Trophoblast cell (in vitro differentiated cells and primary cell): ENCODE measurements at regions not wholly inside any gene's neighbourhood (a gene's known extent, or its start where the extent isn't known, plus 50 kb on each side); places are given as distances from the start of the nearest gene placed in this dataset.

Experiments used
- DNase-seq, 2 donors: peaks; one replicate each; pipeline ENCODE4 v3.0.0-alpha.2; 2016
- H2AFZ ChIP-seq: 2 replicates; pipeline ENCODE4 v1.6.1; 2013; ENCODE audit warnings: low read length, moderate library complexity, mild to moderate bottlenecking; ENCODE audit not compliant: insufficient read depth, poor library complexity
- H2AK5ac ChIP-seq: 2 replicates; pipeline ENCODE4 v1.6.1; 2013; ENCODE audit warnings: mild to moderate bottlenecking, low read length
- H2BK120ac ChIP-seq: 2 replicates; pipeline ENCODE4 v1.6.1; 2013; ENCODE audit warnings: low read length, mild to moderate bottlenecking, moderate library complexity; ENCODE audit not compliant: insufficient read depth, poor library complexity
- H2BK12ac ChIP-seq: 2 replicates; pipeline ENCODE4 v1.6.1; 2013; ENCODE audit warnings: mild to moderate bottlenecking, low read length, moderate library complexity
- H2BK5ac ChIP-seq: 2 replicates; pipeline ENCODE4 v1.6.1; 2013; ENCODE audit warnings: low read length, low read depth, moderate library complexity, mild to moderate bottlenecking; ENCODE audit not compliant: poor library complexity
- H3K14ac ChIP-seq: 2 replicates; pipeline ENCODE4 v1.6.1; 2013; ENCODE audit warnings: mild to moderate bottlenecking, low read length
- H3K18ac ChIP-seq: 2 replicates; pipeline ENCODE4 v1.6.1; 2013; ENCODE audit warnings: mild to moderate bottlenecking, low read length
- H3K23ac ChIP-seq: 2 replicates; pipeline ENCODE4 v1.6.1; 2013; ENCODE audit warnings: low read length
- H3K27ac ChIP-seq: 2 replicates; pipeline ENCODE4 v1.5.1; 2013; ENCODE audit warnings: low read depth, mild to moderate bottlenecking, inconsistent platforms, low read length, moderate library complexity
- H3K27me3 ChIP-seq: 2 replicates; pipeline ENCODE4 v1.6.1; 2013; ENCODE audit warnings: inconsistent platforms, mild to moderate bottlenecking, low read length, moderate library complexity; ENCODE audit not compliant: insufficient read depth
- H3K36me3 ChIP-seq, 2 experiments: 1 replicate in 1 of 2; 2 replicates in 1 of 2; pipeline ENCODE4 v1.6.1; 2013; ENCODE audit warnings: low read length in 2 of 2, mild to moderate bottlenecking in 2 of 2, moderate library complexity in 1 of 2; ENCODE audit not compliant: insufficient read depth in 2 of 2, control insufficient read depth in 1 of 2
- H3K4ac ChIP-seq: 2 replicates; pipeline ENCODE4 v1.6.1; 2013; ENCODE audit warnings: low read depth, mild to moderate bottlenecking, low read length, moderate library complexity
- H3K4me1 ChIP-seq, 2 experiments: 1 replicate in 1 of 2; 2 replicates in 1 of 2; pipeline ENCODE4 v1.6.1; 2013; ENCODE audit warnings: low read length in 2 of 2, mild to moderate bottlenecking in 2 of 2, moderate library complexity in 1 of 2; ENCODE audit not compliant: insufficient read depth in 2 of 2, control insufficient read depth in 1 of 2
- H3K4me2 ChIP-seq: 2 replicates; pipeline ENCODE4 v1.6.1; 2013; ENCODE audit warnings: inconsistent platforms, mild to moderate bottlenecking, low read length, moderate library complexity
- H3K4me3 ChIP-seq: 2 replicates; pipeline ENCODE4 v1.5.1; 2013; ENCODE audit warnings: mild to moderate bottlenecking, low read depth, low read length, inconsistent platforms
- H3K79me1 ChIP-seq: one replicate; pipeline ENCODE4 v1.6.1; 2013; ENCODE audit warnings: low read length
- H3K79me2 ChIP-seq: 2 replicates; pipeline ENCODE4 v1.6.1; 2013; ENCODE audit warnings: low read length, mild to moderate bottlenecking; ENCODE audit not compliant: control insufficient read depth, insufficient read depth, poor library complexity
- H3K9ac ChIP-seq: 2 replicates; pipeline ENCODE4 v1.6.1; 2013; ENCODE audit warnings: mild to moderate bottlenecking, low read length
- H3K9me3 ChIP-seq: 2 replicates; pipeline ENCODE4 v1.6.1; 2013; ENCODE audit warnings: low read depth, mild to moderate bottlenecking, control low read depth, inconsistent platforms, low read length; ENCODE audit not compliant: insufficient read depth
- H4K12ac ChIP-seq: 2 replicates; pipeline ENCODE4 v1.6.1; 2013; ENCODE audit warnings: low read depth, mild to moderate bottlenecking, low read length, moderate library complexity
- H4K8ac ChIP-seq: 2 replicates; pipeline ENCODE4 v1.6.1; 2013; ENCODE audit warnings: low read depth, mild to moderate bottlenecking, low read length, moderate library complexity
- H4K91ac ChIP-seq: one replicate; pipeline ENCODE4 v1.6.1; 2013; ENCODE audit warnings: low read depth, mild to moderate bottlenecking, low read length, moderate library complexity
- WGBS: extraction: QIAGEN DNeasy Blood & Tissue Kit; methylation state at CpG from one replicate; pipeline ENCODE4 v1.1.7; 2013; ENCODE audit warnings: missing lambda C conversion rate; ENCODE audit not compliant: insufficient read length, insufficient coverage; ENCODE audit errors: extremely low coverage; 5-methylcytosine and 5-hydroxymethylcytosine counted together

DNA sequence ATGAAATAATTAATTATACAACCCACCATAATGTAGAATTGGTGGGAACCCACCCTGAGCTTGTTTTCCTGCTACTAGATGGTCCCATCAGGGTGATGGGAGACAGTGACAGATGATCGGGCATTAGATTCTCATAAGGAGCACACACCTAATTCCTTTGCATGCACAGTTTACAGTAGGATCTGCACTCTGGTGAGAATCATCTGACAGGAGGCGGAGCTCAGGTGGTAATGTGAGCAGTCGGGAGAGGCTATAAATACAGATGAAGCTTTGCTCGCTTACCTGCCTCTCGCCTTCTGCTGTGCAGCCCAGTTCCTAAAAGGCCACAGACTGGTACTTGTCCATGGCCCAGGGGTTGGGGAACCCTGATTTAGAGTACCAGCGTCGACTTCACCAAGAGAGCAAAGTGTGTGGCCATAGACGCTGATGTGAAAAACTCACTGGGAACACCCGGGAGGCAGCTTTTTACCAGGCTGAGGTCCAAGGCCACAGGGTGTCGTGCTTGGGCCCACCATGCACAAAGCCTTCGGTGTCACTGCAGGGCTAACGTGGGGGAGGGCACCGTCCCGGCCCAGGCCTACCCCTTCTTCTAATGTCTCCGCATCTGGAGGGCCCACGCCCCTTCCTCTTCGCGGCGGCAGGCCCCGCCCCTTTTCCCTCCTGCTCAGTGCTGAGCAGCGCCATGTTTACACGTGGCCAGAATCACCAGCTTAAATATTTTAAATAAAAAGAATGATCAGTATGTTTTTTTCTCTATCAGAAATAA, 296.8 kb upstream of the HDAC4 start:
- no peak overlapping the region for H3K4me3 ChIP-seq
- WGBS: no CpG with 5 or more reads among the region's 22 CpGs
- no peak overlapping the region for H2BK12ac ChIP-seq
- no peak overlapping the region for H4K91ac ChIP-seq
- no peak for DNase-seq
- H4K12ac ChIP-seq: no peak overlapping the region
- H3K9me3 ChIP-seq: peaks cover 1% of the 10 kb centered on the region
- H2AK5ac ChIP-seq: no peak overlapping the region
- no peak overlapping the region for H3K4ac ChIP-seq
- no peak overlapping the region for H2BK5ac ChIP-seq
- no peak overlapping the region for H2AFZ ChIP-seq
- no peak overlapping the region for H2BK120ac ChIP-seq
- H4K8ac ChIP-seq: no peak overlapping the region
- no peaks in the 10 kb centered on the region for H3K79me2 ChIP-seq
- H3K27ac ChIP-seq: no peak overlapping the region
- no peaks in the 10 kb centered on the region for H3K79me1 ChIP-seq
- no peak overlapping the region for H3K18ac ChIP-seq
- no peaks in the 10 kb centered on the region for H3K4me1 ChIP-seq
- H3K36me3 ChIP-seq: no peaks in the 10 kb centered on the region
- H3K9ac ChIP-seq: no peak overlapping the region
- H3K27me3 ChIP-seq: no peaks in the 10 kb centered on the region
- H3K23ac ChIP-seq: no peak overlapping the region
- H3K4me2 ChIP-seq: no peak overlapping the region
- no peak overlapping the region for H3K14ac ChIP-seq

DNA sequence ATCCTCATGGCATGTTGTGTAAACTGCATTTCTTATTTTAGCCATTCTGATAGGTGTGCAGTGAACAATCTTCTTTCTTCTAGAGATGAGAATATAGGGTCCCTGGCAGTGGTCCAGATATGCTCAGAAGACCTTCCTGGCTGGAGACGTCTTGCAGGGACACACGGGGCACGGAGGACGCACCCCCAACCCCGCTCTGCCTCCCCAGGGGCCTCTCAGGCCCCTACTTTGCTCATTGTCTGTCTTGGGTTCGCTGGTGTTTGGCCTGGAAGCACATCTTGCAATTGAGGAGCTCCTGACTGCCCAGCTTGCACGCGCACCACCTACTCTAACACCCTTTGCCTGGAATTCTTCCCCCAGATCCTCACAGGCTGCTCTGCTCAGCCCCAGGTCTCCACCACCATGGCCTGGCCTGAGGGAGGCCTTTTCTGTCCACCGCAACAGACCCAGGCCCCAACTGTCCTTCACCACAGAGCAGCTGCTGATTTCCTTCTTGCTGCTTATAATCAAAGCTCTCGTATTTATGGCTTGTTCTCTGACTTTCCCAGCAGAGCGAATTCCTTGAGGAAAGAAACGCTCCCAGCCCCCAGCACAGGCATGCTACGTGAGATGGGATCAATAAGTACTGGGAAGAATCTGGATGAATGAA, 295.9 kb upstream of the HDAC4 start:
- DNase-seq: no peak
- Histone ChIP-seq H2BK12ac (no peak overlapping the region), H2AK5ac (no peak overlapping the region), H2BK120ac (no peak overlapping the region), H3K79me2 (no peaks in the 10 kb centered on the region), H2BK5ac (no peak overlapping the region), H3K36me3 (no peaks in the 10 kb centered on the region), H3K9me3 (peaks cover 3% of the 10 kb centered on the region), H4K8ac (no peak overlapping the region), H3K4ac (no peak overlapping the region), H3K4me3 (no peak overlapping the region), H3K18ac (no peak overlapping the region), H3K14ac (no peak overlapping the region), H3K27ac (no peak overlapping the region), H3K23ac (no peak overlapping the region), H3K27me3 (no peaks in the 10 kb centered on the region), H4K91ac (no peak overlapping the region), H3K9ac (no peak overlapping the region), H2AFZ (no peak overlapping the region), H4K12ac (no peak overlapping the region), H3K79me1 (no peaks in the 10 kb centered on the region), H3K4me2 (no peak overlapping the region), H3K4me1 (no peaks in the 10 kb centered on the region)
- no CpG with 5 or more reads among the region's 13 CpGs for WGBS

DNA sequence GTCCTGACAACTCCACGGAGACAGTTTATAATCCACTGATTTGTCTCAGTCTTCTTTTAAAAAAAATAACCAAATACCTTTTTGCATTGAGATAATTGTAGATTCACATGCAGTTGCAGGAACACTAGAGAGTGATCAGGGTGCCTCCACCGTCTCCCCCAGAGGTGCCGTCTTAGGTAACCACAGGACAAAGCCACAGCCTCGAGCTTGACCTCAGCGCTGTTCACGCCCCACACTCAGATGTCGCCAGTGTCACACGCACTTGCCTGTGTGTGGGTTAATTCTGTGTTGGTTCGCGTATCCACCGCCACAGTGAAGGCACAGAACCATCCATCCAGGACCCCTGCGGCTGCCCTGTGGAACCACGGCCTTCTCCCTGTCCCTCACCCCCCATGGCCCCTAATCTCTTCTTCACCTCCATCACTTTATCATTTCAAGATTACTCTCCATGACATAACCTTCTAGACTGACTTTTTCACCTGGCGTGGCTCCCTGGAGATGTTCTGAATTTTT, 295.0 kb upstream of the HDAC4 start:
- no peak overlapping the region for H3K23ac ChIP-seq
- H3K18ac ChIP-seq: no peak overlapping the region
- H3K27me3 ChIP-seq: no peaks in the 10 kb centered on the region
- no peak overlapping the region for H4K91ac ChIP-seq
- H3K79me2 ChIP-seq: no peaks in the 10 kb centered on the region
- H3K9ac ChIP-seq: no peak overlapping the region
- H2BK5ac ChIP-seq: no peak overlapping the region
- H3K4me2 ChIP-seq: no peak overlapping the region
- no peak overlapping the region for H3K27ac ChIP-seq
- H2BK12ac ChIP-seq: no peak overlapping the region
- no peak overlapping the region for H3K14ac ChIP-seq
- no peaks in the 10 kb centered on the region for H3K36me3 ChIP-seq
- no peak overlapping the region for H2BK120ac ChIP-seq
- H3K4me3 ChIP-seq: no peak overlapping the region
- no peak overlapping the region for H2AK5ac ChIP-seq
- no peaks in the 10 kb centered on the region for H3K79me1 ChIP-seq
- no CpG with 5 or more reads among the region's 14 CpGs for WGBS
- H4K12ac ChIP-seq: no peak overlapping the region
- H2AFZ ChIP-seq: no peak overlapping the region
- H3K4me1 ChIP-seq: no peaks in the 10 kb centered on the region
- H3K9me3 ChIP-seq: peaks cover 3% of the 10 kb centered on the region
- H3K4ac ChIP-seq: no peak overlapping the region
- no peak for DNase-seq
- H4K8ac ChIP-seq: no peak overlapping the region

DNA sequence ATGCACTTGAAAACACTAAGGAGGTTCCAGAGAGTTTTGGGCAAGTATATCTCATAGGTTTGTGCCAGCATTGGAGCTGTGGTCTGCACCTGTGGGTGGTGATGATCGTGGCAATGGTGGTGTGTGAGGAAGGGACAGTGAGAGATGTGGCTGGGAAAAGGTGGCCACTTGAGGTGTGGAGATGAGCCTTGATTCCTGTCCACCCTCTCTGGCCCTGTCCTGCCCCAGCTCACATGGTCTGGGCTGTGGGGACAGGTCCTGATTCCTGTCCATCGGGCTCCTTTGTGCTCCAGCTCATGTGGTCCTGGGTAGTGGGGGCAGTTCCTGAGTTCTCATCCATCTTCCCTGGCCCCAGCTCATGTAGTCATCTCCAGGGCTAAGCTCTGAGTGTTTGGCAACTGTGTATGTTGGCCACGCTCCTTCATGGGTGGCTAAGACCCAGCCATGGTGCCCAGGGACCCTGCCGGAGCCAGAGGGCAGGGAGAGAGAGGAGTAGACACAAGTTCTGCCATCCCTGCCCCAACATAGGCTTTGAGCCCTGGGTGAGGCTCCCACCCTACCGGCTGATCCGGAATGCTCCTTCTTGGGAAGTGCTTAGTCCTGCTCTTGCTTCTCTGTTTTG, 294.4 kb upstream of the HDAC4 start:
- Histone ChIP-seq H3K9me3 (peaks cover 3% of the 10 kb centered on the region), H3K4me1 (no peaks in the 10 kb centered on the region), H4K12ac (no peak overlapping the region), H3K27ac (no peak overlapping the region), H2BK5ac (no peak overlapping the region), H3K36me3 (no peaks in the 10 kb centered on the region), H2BK120ac (no peak overlapping the region), H2AFZ (no peak overlapping the region), H3K79me1 (no peaks in the 10 kb centered on the region), H2AK5ac (no peak overlapping the region), H3K27me3 (no peaks in the 10 kb centered on the region), H3K79me2 (no peaks in the 10 kb centered on the region), H4K8ac (no peak overlapping the region), H3K23ac (no peak overlapping the region), H3K18ac (no peak overlapping the region), H3K4me3 (no peak overlapping the region), H4K91ac (no peak overlapping the region), H3K4ac (no peak overlapping the region), H3K4me2 (no peak overlapping the region), H3K9ac (no peak overlapping the region), H3K14ac (no peak overlapping the region), H2BK12ac (no peak overlapping the region)
- WGBS: no CpG with 5 or more reads among the region's 6 CpGs
- DNase-seq: no peak
